GM21367 (cell line): ENCODE measurements at regions not wholly inside any gene's neighbourhood (a gene's known extent, or its start where the extent isn't known, plus 50 kb on each side); places are given as distances from the start of the nearest gene placed in this dataset.

ENCODE experiments used
- ATAC-seq: cut with Tn5 transposase; IDR thresholded peaks from one replicate; pipeline ENCODE4 v1.9.1; 2021; ENCODE audit not compliant: unreplicated experiment

GRCh38 chr14:42187846-42188245 is 581.2 kb downstream of the LRFN5 start:
- no peak for ATAC-seq

- ATAC-seq: no peak
Observed at GRCh38 chr14:42185718-42186117, 579.0 kb downstream of the LRFN5 start.

- no peak for ATAC-seq
Observed at GRCh38 chr14:42174357-42174756, 567.7 kb downstream of the LRFN5 start.

DNA sequence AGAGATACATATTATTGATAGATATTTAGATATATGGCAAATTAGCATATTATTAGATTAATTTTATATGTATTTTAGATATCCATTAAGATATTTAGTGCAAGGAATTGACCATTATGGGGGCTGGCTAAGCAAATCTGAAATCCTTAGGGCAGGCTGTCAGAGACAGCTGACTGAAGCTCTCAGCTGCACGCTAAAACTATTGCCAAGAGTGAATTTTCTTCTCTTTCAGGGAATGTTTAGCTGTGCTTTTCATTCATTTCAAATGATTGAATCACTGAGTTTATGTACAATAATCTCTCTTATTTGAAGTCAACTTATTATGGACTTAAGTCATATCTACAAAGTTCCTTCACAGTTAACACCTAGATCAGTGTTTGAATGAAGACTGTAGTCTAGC is 566.5 kb downstream of the LRFN5 start:
- ATAC-seq: no peak

DNA sequence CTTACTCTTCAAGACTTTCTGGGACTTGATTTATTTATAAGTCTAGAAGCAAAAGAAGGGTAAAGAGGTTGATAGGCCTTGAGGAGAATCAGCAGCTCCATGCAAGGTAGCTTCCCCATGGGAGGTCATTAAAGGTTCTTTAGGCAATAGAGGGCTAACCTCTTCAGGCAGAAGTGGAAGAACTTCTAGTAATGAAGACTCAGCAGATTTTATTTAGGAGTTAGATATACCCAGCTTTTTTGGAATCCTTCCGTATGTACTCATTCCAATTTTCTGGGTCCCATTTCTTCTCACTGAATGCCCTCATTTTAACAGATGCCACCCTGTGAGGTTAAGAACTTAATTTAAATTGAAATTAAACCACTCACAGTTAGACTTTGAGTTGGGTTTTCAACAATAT is 565.6 kb downstream of the LRFN5 start:
- ATAC-seq: no peak

DNA sequence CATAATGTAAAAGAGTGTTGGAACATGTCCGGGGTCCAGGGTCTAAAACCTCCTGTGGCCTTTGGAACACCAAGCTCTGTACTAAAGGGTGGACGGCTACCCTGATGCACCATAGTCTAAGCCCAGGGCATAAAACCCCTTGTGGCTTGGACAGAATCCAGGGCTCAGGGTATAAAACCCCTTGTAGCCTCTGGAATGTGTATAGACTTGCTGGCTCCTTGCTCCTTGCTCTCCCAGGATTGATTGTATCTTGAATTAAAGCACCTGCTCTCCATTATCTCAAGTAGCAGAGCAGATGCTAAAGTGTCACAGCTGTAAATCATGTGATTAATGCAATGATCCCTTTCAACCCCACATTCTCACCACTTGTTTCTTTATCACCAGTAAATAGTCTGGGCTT is 556.5 kb downstream of the LRFN5 start:
- ATAC-seq: no peak

- no peak for ATAC-seq
Observed at GRCh38 chr14:42159138-42159537, 552.5 kb downstream of the LRFN5 start.

DNA sequence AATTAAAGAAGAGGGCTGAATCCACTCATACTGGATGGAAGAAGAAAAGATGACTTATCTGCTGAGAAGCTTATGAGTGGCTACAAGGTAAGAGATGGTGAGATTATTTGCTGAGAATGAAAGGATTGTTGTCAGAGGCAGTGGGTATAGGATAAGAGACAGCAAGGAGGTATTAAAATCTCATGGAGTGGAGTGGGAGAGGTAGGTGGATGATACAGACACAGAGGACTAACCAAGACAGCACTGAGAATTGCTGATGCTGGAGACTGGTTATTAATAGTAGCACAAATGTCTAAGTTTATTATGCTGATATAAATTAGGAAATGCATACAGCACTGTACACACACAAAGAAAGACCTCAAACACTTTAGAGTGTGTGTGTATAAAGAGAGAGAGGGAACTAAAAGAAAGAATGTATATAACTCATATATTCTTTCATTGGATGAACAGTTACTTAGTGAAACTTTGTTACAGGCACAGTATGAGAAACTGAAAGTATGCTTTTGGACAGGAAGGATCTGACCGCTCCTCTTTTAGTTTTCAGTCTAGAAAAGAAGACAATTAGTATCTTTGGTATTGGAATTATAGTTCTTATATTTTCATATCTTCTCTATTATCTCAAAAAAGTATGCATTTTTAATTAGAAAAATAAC is 543.1 kb downstream of the LRFN5 start:
- peak; percentile 84 for ATAC-seq

- no peak for ATAC-seq
Observed at GRCh38 chr14:42145766-42146165, 539.1 kb downstream of the LRFN5 start.

DNA sequence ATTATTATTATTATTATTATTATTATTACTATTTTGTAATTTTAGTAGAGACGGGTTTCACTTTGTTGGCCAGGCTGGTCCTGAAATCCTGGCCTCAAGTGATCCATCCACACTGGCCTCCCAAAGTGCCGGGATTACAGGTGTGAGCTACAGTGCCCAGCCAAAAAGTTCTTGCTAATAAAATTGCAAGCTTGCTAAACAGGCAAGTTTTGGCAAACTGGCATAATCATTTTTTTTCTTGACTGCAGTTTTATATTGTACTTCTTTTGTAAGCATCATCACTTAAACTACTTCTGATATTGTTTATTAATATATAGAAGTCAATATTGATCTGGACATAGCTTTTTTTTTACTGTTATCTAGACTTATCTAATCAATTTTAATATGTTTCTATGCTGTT is 536.4 kb downstream of the LRFN5 start:
- ATAC-seq: no peak

GRCh38 chr14:42141328-42141727 is 534.7 kb downstream of the LRFN5 start:
- no peak for ATAC-seq

DNA sequence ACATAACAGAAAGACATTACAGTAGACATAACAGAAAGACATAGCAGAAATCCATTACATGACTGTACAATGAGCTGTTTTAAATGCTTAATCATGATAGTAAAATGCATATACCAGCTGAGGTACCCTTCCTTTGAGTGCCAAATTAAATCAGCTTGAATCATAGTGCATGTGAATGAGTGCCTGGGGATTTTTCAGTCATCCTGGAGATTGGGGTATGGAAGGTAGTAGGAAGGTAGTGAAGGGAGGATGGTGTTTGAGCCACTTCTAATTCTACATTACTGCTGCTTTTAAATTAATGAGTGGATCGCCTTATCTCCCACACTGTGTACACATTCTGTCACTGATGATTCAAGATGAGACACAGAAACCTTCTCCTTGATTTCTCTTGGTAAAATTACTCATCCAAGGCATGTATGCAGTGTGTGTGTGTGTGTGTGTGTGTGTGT is 534.2 kb downstream of the LRFN5 start:
- no peak for ATAC-seq

- ATAC-seq: no peak
Observed at GRCh38 chr14:42140001-42140400, 533.3 kb downstream of the LRFN5 start.

- ATAC-seq: no peak
Observed at GRCh38 chr14:42138406-42138805, 531.7 kb downstream of the LRFN5 start.

DNA sequence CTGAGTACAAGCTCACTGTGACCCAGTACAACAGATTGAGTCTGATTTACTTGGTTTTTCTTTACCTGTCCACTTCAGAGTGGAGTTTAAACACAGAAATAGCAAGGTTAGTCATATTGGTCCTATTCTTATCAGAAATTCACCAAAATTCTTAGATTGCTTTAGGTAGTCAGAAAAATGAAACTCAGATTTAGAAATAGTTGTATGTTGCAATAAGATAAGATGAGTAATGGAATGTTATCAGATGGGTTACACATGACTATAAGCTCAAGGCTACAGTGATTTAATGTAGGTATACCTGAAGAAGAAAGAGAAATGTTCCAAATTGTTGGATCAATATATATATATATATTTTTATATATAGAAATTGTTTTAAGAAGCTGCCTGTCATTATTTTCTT is 524.1 kb downstream of the LRFN5 start:
- no peak for ATAC-seq

- ATAC-seq: no peak
Observed at GRCh38 chr14:42123526-42123925, 516.9 kb downstream of the LRFN5 start.

- ATAC-seq: no peak
Observed at GRCh38 chr14:42113358-42114069, 506.8 kb downstream of the LRFN5 start.

- ATAC-seq: no peak
Observed at GRCh38 chr14:42112108-42112507, 505.4 kb downstream of the LRFN5 start.

DNA sequence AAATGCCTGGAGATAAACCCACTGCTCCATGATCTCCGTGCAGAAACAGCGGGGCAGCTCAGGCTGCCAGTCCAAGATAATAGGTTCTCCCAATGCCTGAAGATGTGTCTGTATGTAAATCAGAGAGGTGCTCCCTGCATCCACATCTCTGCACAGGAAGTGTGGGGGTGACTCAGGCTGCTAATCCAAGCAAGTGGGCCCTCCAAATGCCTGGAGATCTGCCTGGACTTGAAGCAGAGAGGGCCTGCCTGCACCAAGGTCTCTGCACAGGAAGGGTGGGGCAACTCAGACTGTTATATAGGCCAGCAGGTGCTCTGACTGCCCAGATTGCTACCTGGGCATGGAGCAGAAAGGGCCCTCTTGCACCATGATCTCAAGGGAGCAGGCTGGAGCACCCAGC is 504.7 kb downstream of the LRFN5 start:
- no peak for ATAC-seq

- peak; percentile 74 for ATAC-seq
Observed at GRCh38 chr14:42110167-42110566, 503.5 kb downstream of the LRFN5 start.

- no peak for ATAC-seq
Observed at GRCh38 chr14:42095155-42095554, 488.5 kb downstream of the LRFN5 start.

- no peak for ATAC-seq
Observed at GRCh38 chr14:42090122-42090521, 483.4 kb downstream of the LRFN5 start.

DNA sequence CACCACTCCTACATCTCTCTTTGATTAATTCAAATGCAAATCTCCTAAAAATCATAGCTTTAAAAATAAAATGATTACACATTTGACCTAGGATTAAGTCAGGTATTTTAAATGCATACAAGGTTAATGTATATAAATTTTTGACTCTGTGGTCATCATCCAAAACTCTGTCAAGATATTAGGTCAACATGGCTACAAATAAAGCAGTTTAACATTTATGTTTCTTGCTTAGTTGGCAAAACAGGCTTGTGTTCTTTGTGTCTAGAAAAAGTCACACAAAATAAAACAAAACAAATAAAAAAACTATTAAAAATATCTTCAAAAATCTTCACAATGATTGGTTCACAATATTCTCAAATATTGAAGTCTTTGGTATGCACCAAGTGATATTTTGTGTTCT is 473.2 kb downstream of the LRFN5 start:
- ATAC-seq: no peak
